Activated B cell treated with CpG ODN at 0.5 μM for 24 hours (primary cell): ENCODE measurements at regions not wholly inside any gene's neighbourhood (a gene's known extent, or its start where the extent isn't known, plus 50 kb on each side); places are given as distances from the start of the nearest gene placed in this dataset.

Source experiments
- ATAC-seq: fragments of 200-7000 bp; cut with Tn5 transposase; one replicate; pipeline ENCODE4 v1.10.0; 2021; ENCODE audit warnings: low read depth, mild to moderate bottlenecking, moderate library complexity
- CTCF ChIA-PET: fragments of 350-600 bp; sonication (Branson Sonifier 250); formaldehyde crosslinking; loops from one replicate; lab custom pipeline; 2021; ENCODE audit warnings: antibody characterized with exemption; lab: Charles Lee
- POLR2A ChIA-PET: fragments of 350-600 bp; sonication (Branson Sonifier 250); formaldehyde crosslinking; loops from one replicate; lab custom pipeline; 2021; ENCODE audit warnings: antibody characterized with exemption; lab: Charles Lee
- DNase-seq: peaks from one replicate; pipeline ENCODE4 v3.0.0; 2022
- H3K27ac Mint-ChIP-seq: one replicate; pipeline ENCODE4 v1.8.0; 2020; ENCODE audit warnings: mixed read lengths
- H3K27me3 Mint-ChIP-seq: one replicate; pipeline ENCODE4 v1.8.0; 2021; ENCODE audit warnings: mixed read lengths
- H3K36me3 Mint-ChIP-seq: one replicate; pipeline ENCODE4 v1.8.0; 2021; ENCODE audit warnings: low read depth, mixed read lengths
- H3K4me1 Mint-ChIP-seq: one replicate; pipeline ENCODE4 v1.8.0; 2021; ENCODE audit warnings: mixed read lengths
- H3K4me3 Mint-ChIP-seq: one replicate; pipeline ENCODE4 v1.8.0; 2020; ENCODE audit warnings: mild to moderate bottlenecking, mixed read lengths
- H3K9me3 Mint-ChIP-seq: one replicate; pipeline ENCODE4 v1.8.0; 2020; ENCODE audit warnings: mixed read lengths
- CTCF ChIP-seq: fragments of 200-600 bp; IDR thresholded peaks from one replicate; pipeline ENCODE4 v1.8.0; 2022; ENCODE audit warnings: antibody characterized with exemption, mild to moderate bottlenecking
- intact Hi-C: fragments of 100-400 bp; cut with micrococcal nuclease; formaldehyde crosslinking; loops from one replicate; pipeline ENCODE4 v1.15.1; 2024

DNA sequence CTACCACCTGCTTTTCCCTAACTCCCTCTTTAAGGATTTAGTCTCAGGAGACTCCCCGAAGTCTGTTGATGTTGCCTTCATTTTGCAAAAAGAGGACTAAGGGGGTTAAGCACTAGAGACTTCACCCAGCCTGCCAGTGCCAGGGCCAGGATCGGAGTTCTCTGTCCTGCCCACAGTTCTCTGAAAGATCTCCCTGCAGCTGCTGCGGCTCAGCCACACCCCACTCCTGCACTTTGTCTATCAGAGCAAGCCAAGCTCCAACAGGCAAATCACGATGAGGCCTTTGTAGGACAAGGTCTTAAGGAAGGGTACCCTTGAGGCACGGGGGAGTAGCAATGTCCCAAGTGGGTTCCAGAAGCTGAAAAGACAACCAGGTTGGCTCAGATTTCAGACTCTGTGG, 148.8 kb upstream of the EGLN3 start:
- H3K9me3 Mint-ChIP-seq = no peaks in the 10 kb centered on the region
- intact Hi-C loops = no loop called here
- no peaks in the 10 kb centered on the region for H3K4me1 Mint-ChIP-seq
- H3K27me3 Mint-ChIP-seq = peaks cover 2% of the 10 kb centered on the region
- H3K27ac Mint-ChIP-seq = no peak overlapping the region
- ChIA-PET CTCF (no interaction called here), POLR2A (no interaction called here)
- H3K36me3 Mint-ChIP-seq = no peaks in the 10 kb centered on the region
- DNase-seq = no peak
- ATAC-seq = no peak
- no peak for TF ChIP-seq CTCF
- no peak overlapping the region for H3K4me3 Mint-ChIP-seq

- Mint-ChIP-seq H3K4me3 (no peak overlapping the region), H3K4me1 (no peaks in the 10 kb centered on the region), H3K27ac (no peak overlapping the region), H3K27me3 (peaks cover 2% of the 10 kb centered on the region), H3K36me3 (no peaks in the 10 kb centered on the region), H3K9me3 (no peaks in the 10 kb centered on the region)
- intact Hi-C loops = loop anchor here (1.0 kb wide), 1 partner anchor 260 kb away; no protein-coding TSS in a partner anchor
- DNase-seq = no peak
- no peak for TF ChIP-seq CTCF
- POLR2A ChIA-PET = no interaction called here
- ATAC-seq = no peak
- CTCF ChIA-PET = interaction anchor here (0.9 to 1.3 kb wide), 2 partner anchors 251 to 261 kb away, joined by 3 read pairs; no protein-coding TSS in a partner anchor
These were observed 148.1 kb upstream of the EGLN3 start for GRCh38 chr14:34098985-34099349.

DNA sequence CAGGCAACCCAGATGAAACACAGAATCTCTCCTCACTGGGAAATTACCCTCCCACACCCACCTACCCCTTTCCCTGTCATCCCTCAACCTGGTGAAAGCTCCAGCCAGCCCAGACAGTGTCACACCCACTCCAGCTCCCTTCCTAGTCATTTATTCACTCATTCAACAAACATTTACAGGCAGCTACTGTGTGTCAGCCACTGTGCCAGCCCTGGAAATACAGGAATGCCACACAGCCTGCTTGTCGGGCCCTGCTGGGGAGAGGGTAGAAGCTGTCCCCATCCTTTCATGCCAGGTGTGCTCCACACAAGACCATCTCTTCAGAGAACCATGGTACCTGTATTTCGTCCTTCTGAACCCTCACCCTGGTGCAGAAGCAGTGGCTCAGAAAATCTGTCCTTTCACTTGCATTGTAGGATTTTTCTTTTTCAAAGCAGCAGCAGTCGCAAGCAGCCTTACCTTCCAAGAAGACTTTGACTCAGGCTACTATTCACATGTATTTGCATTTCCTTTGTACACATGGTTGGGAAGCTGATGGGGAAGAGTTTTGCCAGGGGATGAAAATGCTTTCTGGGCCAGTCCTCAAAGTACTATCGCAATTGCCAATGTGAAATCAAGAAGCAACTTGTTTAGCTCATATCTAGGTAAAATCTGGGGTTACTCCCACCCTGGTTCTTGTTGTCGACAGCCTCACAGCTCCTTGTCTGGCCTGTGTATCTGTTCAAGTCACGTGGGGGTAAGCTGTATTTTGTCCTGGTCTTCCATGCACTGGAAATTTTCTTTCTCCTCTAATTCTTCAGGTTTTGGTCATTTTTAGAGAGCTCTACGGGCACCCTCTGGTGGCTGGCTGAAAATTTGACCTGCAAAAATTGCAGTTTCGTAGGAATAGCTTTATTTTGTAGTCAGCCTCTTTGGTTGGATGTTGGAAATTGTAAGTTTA, 147.4 kb upstream of the EGLN3 start:
- TF ChIP-seq CTCF = no peak
- ChIA-PET POLR2A (no interaction called here), CTCF (interaction anchor here (0.5 to 1.3 kb wide), 4 partner anchors 168 to 260 kb away, joined by 3 to 5 read pairs (median 3); no protein-coding TSS in a partner anchor)
- ATAC-seq (no peak), DNase-seq (no peak)
- no peak overlapping the region for H3K4me3 Mint-ChIP-seq
- H3K27ac Mint-ChIP-seq = no peak overlapping the region
- H3K36me3 Mint-ChIP-seq = no peaks in the 10 kb centered on the region
- H3K9me3 Mint-ChIP-seq = no peaks in the 10 kb centered on the region
- intact Hi-C loops = loop anchor here (1.0 kb wide), 1 partner anchor 259 kb away; no protein-coding TSS in a partner anchor
- H3K27me3 Mint-ChIP-seq = peaks cover 2% of the 10 kb centered on the region
- no peaks in the 10 kb centered on the region for H3K4me1 Mint-ChIP-seq

DNA sequence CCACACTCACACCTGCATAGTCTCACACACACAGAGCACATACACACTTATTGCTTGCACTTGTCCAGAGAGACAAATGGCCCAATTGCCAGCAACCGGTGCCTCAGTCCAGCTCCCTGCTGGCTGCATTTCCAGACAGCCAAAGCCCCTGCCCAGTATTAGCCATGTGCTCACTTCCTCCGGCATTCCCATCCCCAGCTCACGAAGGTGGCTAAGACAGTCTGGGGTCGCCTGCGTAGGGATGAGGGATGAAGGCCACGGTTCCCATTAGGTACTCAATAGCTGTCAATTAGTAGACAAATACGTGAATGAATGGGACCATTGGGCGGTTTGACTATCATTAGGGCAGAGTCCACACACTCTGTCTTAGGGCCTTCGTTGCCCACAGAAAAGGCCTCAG, 146.8 kb upstream of the EGLN3 start:
- no peak overlapping the region for H3K4me3 Mint-ChIP-seq
- TF ChIP-seq CTCF = no peak
- H3K27ac Mint-ChIP-seq = no peak overlapping the region
- ATAC-seq = no peak
- ChIA-PET CTCF (interaction anchor here (1.2 to 1.3 kb wide), 2 partner anchors 257 to 260 kb away, joined by 3 to 5 read pairs; no protein-coding TSS in a partner anchor), POLR2A (no interaction called here)
- no peaks in the 10 kb centered on the region for H3K9me3 Mint-ChIP-seq
- no peaks in the 10 kb centered on the region for H3K36me3 Mint-ChIP-seq
- peaks cover 2% of the 10 kb centered on the region for H3K27me3 Mint-ChIP-seq
- no peaks in the 10 kb centered on the region for H3K4me1 Mint-ChIP-seq
- intact Hi-C loops = loop anchor here (1.0 kb wide), 1 partner anchor 258 kb away; no protein-coding TSS in a partner anchor
- no peak for DNase-seq

- POLR2A ChIA-PET = no interaction called here
- Mint-ChIP-seq H3K4me1 (no peaks in the 10 kb centered on the region), H3K36me3 (no peaks in the 10 kb centered on the region), H3K9me3 (no peaks in the 10 kb centered on the region), H3K4me3 (no peak overlapping the region), H3K27ac (no peak overlapping the region), H3K27me3 (peaks cover 2% of the 10 kb centered on the region)
- DNase-seq = no peak
- intact Hi-C loops = no loop called here
- no peak for TF ChIP-seq CTCF
- ATAC-seq = no peak
- CTCF ChIA-PET = no interaction called here
These were observed 143.5 kb upstream of the EGLN3 start for GRCh38 chr14:34094384-34094783.
